MM.1S (cell line): ENCODE measurements at regions not wholly inside any gene's neighbourhood (a gene's known extent, or its start where the extent isn't known, plus 50 kb on each side); places are given as distances from the start of the nearest gene placed in this dataset.

Source experiments
- CTCF ChIP-seq: fragments of 300-600 bp; sonication (generic); IDR thresholded peaks from 2 replicates; pipeline ENCODE4 v1.5.1; 2016; ENCODE audit warnings: antibody characterized with exemption, low read length, mixed read lengths
- EZH2phosphoT487 ChIP-seq: fragments of 300-600 bp; sonication (generic); IDR thresholded peaks from 2 replicates; pipeline ENCODE4 v1.6.1; 2018; ENCODE audit warnings: antibody characterized with exemption, low read length

- TF ChIP-seq CTCF (no peak), EZH2phosphoT487 (no peak)
Measured at GRCh38 chr7:118858651-118859149, 634.2 kb downstream of the ANKRD7 start.
